ENCODE measurements at regions not wholly inside any gene's neighbourhood (a gene's known extent, or its start where the extent isn't known, plus 50 kb on each side); places are given as distances from the start of the nearest gene placed in this dataset.

DNA sequence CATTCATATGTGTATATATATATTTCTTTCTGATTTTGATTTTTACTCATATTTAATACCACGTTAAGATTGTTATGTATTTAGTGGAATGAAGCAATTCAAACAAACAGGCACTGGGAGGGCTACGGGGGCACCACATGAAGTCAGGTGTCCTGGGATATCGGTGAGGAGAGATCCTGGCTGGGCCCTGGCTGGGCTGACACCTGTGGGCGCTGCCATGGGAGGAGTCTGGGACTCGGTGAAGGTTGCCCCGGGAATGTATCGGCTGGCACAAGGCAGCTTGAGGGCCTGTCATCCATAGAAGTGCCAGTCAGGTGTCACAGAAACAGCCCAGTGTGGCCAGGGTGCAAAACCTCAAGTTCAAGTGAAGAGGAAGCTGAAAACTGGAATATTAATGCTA is 766.9 kb upstream of the ARPP21 start:
- TF ChIP-seq POLR2A (IDR thresholded peaks at IDR 0.05; ENCODE audit: low read length): no peak
- no peak for TF ChIP-seq GATA1 (IDR thresholded peaks at IDR 0.05; ENCODE audit: low read depth, low read length)
